ENCODE measurements at regions not wholly inside any gene's neighbourhood (a gene's known extent, or its start where the extent isn't known, plus 50 kb on each side); places are given as distances from the start of the nearest gene placed in this dataset.

DNA sequence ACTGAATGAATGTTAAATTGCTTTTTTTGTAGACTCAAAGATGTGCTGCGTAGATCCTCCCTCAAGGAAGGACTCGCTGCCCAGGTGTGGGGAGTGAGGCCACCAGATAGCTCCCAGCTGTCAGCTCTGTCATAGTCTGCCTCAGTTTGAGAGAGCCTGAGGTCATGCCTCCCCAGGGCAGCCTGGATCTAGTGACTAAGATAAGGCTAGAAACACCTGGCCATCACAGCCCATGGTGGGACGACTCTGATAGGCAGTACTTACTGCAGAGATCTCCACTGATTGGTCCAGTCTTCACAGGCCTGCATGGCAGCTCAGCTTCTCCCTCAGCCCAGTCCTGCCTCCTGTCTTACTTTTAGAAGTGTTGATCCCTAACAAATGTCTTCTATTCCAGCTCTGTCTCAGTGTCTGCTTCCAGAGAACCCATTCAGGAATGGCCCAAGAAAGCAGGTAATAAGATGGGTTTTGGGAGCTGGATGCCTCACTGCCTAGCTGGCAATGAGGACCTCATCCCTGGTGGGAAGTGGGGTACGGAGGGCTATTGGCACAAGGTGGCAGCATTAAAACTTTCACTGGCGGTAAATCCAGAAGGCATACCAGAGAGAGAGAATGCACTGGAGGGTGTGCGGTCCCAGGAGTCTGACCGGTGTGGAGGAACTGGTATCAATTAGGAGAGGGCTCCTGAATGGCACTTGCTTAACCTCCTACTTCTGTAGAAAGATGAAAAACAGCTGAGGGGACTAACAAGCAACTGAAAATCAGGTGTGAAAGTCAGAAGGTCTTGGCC lies 55.3 kb upstream of the GPR37L1 start (continued):
- TF ChIP-seq, protein P1, sequence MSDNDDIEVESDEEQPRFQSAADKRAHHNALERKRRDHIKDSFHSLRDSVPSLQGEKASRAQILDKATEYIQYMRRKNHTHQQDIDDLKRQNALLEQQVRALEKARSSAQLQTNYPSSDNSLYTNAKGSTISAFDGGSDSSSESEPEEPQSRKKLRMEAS (IDR thresholded peaks at IDR 0.05), result no peak
- TF ChIP-seq PHF8 (conservative IDR thresholded peaks at IDR 0.05; ENCODE audit: low read depth, low read length) (no peak), TBP (IDR thresholded peaks at IDR 0.05; ENCODE audit: low read depth, low read length) (no peak), BCL11A (IDR thresholded peaks at IDR 0.05; ENCODE audit: low read depth in 2 of 2, low read length in 2 of 2) (no peak)

Measured in H1 (cell line).